ENCODE measurements at regions not wholly inside any gene's neighbourhood (a gene's known extent, or its start where the extent isn't known, plus 50 kb on each side); places are given as distances from the start of the nearest gene placed in this dataset.

GRCh38 chr2:173766537-173767289, 198.5 kb downstream of the SP3 start:
- POLR2A ChIA-PET (ENCODE audit: low non-redundant PET) = no interaction called here

GRCh38 chr2:173770947-173771678, 194.1 kb downstream of the SP3 start:
- no peak for DNase-seq (ENCODE audit: low spot score)
- CTCF ChIA-PET = no interaction called here
- TF ChIP-seq, protein P1, sequence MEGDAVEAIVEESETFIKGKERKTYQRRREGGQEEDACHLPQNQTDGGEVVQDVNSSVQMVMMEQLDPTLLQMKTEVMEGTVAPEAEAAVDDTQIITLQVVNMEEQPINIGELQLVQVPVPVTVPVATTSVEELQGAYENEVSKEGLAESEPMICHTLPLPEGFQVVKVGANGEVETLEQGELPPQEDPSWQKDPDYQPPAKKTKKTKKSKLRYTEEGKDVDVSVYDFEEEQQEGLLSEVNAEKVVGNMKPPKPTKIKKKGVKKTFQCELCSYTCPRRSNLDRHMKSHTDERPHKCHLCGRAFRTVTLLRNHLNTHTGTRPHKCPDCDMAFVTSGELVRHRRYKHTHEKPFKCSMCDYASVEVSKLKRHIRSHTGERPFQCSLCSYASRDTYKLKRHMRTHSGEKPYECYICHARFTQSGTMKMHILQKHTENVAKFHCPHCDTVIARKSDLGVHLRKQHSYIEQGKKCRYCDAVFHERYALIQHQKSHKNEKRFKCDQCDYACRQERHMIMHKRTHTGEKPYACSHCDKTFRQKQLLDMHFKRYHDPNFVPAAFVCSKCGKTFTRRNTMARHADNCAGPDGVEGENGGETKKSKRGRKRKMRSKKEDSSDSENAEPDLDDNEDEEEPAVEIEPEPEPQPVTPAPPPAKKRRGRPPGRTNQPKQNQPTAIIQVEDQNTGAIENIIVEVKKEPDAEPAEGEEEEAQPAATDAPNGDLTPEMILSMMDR (conservative IDR thresholded peaks at IDR 0.05; ENCODE audit: low read depth) = no peak
- no peak overlapping the region for H3K27ac ChIP-seq
- POLR2A ChIA-PET (ENCODE audit: low non-redundant PET) = no interaction called here

More at GRCh38 chr2:173766537-173767289, 198.5 kb downstream of the SP3 start:
- DNase-seq (ENCODE audit: low spot score) = no peak
- TF ChIP-seq, protein P1 (conservative IDR thresholded peaks at IDR 0.05; ENCODE audit: low read depth) = no peak
- CTCF ChIA-PET = no interaction called here
- no peak overlapping the region for H3K27ac ChIP-seq

- ChIA-PET CTCF (no interaction called here), POLR2A (ENCODE audit: low non-redundant PET) (no interaction called here)
- no peak overlapping the region for H3K27ac ChIP-seq
- TF ChIP-seq, protein P1 (conservative IDR thresholded peaks at IDR 0.05; ENCODE audit: low read depth) = no peak
- no peak for DNase-seq (ENCODE audit: low spot score)
Observed at GRCh38 chr2:173772205-173772604, 193.0 kb downstream of the SP3 start.

GRCh38 chr2:173773076-173773475, 192.1 kb downstream of the SP3 start:
- CTCF ChIA-PET = no interaction called here
- DNase-seq (ENCODE audit: low spot score) = peak; percentile 14
- POLR2A ChIA-PET (ENCODE audit: low non-redundant PET) = no interaction called here
- TF ChIP-seq, protein P1 (conservative IDR thresholded peaks at IDR 0.05; ENCODE audit: low read depth) = no peak
- H3K27ac ChIP-seq = no peak overlapping the region

DNA sequence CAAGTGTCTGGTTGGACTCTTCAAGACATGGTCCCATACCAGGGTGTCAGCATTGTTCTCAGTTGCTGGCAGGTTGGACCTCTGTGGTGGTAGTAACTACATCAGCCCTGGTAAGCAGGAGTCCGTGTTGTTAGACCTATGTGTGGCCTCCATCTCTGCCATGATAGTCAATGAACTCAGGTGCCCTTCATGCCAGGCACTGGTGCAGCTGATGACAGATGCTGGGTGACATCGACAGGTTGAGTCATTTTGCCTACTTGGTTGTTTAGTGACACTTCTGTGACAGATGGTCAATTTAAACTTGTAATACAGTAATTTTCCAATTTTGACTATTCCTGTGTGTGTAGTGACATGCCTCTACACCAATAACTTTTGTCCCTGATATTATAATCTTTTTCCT, 189.7 kb downstream of the SP3 start:
- ChIA-PET POLR2A (ENCODE audit: low non-redundant PET) (no interaction called here), CTCF (interaction anchor here (0.6 kb wide), 1 partner anchor 1164 kb away, joined by 5 read pairs; no protein-coding TSS in a partner anchor)
- TF ChIP-seq, protein P1 (conservative IDR thresholded peaks at IDR 0.05; ENCODE audit: low read depth) = no peak

DNA sequence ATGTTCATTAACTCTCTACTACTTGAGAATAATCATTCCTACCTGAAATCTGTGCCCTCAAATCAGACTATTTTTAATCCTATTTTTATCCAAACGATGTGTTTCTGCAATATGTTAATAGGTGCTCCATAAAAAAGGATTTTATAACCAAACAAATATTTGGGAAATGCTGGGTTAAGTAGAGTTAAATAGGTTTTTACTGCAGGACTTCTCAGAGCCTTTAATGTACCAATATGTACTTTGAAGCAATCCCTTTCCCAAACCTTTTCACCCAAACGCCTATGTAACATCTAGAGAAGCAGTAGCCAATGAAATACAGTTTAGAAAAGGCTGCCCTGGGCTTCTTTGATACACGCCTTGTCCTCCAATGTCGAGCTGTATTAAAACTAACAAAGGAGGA, 182.5 kb downstream of the SP3 start:
- DNase-seq (ENCODE audit: low spot score) = no peak
- CTCF ChIA-PET = no interaction called here
- TF ChIP-seq, protein P1 (conservative IDR thresholded peaks at IDR 0.05; ENCODE audit: low read depth) = no peak
- no peak overlapping the region for H3K27ac ChIP-seq
- POLR2A ChIA-PET (ENCODE audit: low non-redundant PET) = no interaction called here

More for the DNA sequence above, 189.7 kb downstream of the SP3 start:
- H3K27ac ChIP-seq = no peak overlapping the region
- DNase-seq (ENCODE audit: low spot score) = no peak
